HUDEP-2 (cell line): ENCODE measurements at regions not wholly inside any gene's neighbourhood (a gene's known extent, or its start where the extent isn't known, plus 50 kb on each side); places are given as distances from the start of the nearest gene placed in this dataset.
"Not testable (repeated sequence)": the region's sequence is repeated elsewhere in the genome, so short reads cannot be mapped to it uniquely, and the experiment has no call there.

ENCODE experiments used
- DNase-seq, 76 experiments: peaks; one replicate each; lab custom pipeline; 2025; ENCODE audit not compliant: unreplicated experiment in 76 of 76; lab: John Stamatoyannopoulos, UW

DNA sequence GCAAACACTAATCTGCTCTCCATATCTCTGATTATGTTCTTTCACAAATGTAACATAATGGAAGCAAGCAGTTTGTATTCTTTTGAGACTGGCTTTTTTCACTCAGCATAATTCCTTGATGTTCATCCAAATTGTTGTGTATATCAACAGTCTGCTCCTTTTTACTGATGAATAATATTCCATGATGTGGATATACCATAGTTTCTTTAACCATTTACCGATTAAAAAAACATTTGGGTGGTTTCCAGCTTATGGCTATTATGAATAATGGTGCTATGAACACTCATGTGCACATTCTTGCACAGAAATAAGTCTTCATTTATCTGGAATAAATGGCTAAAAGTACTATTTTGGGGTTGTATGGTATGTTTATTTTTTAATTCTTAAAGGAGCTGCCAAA, 708.9 kb downstream of the RFPL4B start:
- no peak for DNase-seq

DNA sequence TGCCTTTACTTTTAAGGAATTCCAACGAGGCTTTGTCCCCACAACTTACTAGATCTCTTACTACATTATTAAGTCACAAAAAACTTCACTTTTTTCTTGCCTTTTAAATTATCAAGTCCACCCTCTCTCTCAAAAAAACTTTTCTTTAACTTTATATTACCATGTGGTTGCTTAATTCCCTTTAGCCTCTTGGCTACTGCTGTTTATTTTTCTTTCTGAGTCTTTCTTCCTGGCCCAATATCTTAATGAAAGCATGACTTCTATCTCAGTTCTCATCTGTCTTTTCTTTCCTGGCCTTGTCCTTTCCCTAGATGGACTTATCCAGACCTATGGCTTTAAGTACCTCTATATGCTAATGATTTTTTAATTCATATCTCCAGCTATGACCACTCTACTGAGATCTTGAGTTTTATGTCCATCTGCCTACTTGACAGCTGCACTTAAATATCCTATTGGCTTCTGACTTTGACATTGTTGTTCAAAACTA, 710.5 kb downstream of the RFPL4B start:
- DNase-seq, result no peak

DNA sequence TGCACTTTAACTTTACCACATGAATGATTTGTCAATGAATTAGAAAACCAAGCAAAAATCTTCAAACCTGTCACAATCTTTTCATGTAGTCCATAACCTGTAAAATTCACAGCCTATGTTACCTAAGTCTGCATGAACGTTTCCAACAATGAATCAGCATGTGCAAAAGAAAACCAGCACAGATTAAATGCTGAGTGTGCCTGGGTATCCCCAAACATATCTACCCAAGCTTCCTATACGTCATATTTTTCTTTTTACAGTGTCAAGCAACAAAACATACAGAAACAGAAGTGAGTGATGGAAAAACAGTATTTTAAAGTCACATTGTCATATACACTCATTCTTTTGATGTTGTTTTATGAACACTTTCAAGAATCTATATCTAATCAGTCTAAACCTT, 713.5 kb downstream of the RFPL4B start:
- DNase-seq, result no peak

DNA sequence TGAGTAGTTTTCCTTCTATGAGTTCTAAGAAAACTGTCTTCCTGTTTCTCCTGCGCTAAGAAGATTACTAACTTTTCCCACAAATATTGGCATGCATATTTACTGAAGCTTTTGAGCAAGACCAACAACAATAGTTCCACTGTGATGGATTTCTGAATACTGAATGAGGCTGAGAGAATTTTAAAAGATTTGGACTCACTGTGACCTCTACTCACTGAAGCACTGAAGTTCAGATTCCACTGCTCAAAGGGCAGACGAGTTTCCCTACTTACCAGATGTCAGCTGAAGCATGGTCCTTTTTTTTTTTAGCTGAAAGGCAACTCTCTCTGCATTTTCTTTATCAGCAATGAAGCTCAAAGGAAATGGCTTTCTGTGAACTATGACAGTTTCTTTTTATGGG, 718.5 kb downstream of the RFPL4B start:
- no peak for DNase-seq

DNA sequence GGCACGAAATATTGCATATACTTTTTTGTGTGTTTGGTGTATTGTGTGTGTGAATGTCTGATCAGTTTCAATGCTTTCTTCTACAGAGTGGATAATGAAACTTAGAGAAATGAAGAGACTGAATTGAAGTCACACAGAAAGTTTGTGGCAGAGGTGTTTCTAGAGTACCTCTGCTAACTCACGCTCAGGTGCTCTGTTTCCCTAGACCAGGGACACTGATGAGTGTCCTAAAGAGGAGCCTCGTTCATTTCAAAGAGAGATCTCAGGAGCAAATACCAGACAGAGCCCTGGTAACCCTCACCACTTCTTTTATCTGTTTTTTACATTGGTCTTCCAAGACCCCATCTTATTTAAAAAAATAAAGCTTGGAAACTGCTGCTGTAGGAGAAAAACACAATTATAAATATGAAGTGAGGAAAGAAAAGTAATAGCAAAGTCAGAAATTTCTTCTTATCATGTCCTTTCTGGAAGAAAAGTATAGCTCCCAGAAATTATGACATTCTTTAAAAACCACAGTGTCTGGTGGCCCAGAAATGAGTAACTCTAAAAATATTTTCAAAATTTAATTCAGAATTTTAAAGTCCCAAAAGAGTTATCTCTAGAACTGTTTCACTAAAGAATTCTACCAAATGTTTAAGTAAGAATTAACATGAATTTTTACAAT, 720.6 kb downstream of the RFPL4B start:
- no peak for DNase-seq

DNA sequence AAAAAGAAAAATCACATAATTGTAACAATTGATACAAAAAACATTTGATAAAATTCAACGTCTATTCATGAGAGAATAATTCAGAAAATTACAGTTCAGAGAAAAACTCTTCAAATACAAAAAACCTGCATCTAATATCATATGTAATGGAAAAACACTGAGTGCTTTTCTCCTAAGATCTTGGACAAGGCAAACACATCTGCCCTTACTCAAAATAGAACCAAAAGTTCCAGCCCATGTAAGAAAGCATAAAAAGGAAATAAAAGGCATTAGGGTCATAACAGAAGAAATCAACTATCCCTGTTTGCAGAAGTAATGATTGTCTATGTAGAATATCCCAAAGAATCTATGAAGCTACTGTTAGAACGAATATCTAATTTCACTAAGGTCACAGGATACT, 721.4 kb downstream of the RFPL4B start:
- DNase-seq, result no peak

DNA sequence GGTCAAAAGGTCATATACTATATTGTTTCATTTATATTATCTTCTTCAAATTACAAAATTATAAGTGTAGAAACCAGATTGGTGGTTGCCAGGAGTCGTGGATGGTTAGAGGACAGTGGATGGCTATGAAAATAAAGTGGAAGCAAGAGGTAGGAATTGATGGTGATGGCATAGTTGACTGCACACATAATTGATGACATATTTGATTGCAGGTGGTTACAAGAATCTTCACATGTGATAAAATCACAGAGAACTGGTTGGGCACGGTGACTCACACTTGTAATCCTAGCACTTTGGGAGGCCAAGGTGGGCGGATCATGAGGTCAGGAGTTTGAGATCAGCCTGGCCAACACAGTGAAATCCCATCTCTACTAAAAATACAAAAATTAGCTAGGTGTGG, 723.6 kb downstream of the RFPL4B start:
- not testable (repeated sequence) for DNase-seq

DNA sequence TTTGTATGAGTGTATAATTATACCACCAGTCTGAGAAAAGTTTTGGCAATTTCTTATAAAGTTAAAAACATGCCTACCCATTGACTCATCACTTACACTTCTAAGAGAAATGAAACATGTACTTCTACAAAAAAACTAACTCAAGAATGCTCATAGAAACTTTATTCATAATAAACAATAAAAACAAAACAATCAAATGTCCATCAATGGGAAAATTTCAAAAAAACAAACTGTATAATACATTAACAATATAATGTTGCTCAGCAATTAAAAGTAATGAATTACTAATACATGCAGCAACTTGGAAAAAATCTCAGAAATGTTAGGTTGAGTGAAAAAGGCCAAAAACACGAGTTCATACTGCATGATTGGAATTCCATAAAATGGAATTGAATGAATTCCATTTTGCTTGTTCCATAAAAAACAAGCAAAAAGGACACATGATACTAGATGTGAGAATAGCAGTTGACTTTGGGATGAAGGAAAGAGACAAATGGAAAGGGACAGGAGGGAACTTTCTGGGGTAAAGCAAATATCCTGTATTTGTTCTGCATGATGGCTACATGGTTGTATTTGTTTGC, 726.6 kb downstream of the RFPL4B start:
- DNase-seq, result no peak

DNA sequence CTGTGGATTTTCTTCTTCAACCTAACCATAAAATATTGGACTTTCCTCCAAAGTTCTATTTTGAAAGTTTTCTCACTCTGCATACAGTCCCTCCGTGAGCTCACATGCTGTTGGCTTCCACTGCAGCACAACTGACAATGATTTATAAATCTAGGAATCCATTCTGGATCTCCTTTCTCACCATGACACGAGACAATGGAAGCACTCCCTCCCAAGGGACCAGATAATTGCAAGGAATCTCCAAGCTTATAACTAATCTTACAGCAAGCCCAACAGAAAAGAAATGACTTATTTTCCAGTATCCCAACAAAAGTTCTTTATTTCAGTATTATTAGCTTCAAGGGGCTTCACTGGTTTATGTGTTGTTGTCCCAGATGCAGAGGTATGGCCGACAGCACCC, 729.0 kb downstream of the RFPL4B start:
- no peak for DNase-seq

DNA sequence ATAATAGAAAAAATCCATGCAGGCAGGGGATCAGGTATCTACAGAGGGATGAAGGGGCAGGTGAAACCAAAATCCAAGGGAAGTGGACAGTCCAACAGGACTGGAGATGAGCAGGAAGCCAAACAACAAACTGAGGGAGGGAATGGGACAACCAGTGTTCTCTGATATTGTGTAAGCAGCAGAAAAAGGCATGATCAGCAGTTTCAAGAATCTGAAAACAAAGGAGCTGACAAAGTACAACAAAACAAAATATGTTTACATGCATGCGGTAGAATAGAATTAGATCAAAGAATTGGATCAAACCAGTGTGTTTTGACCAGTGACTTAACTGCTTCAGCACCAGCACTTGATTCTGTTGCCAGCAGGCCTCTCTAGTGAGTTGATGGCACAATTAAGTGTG, 729.7 kb downstream of the RFPL4B start:
- no peak for DNase-seq

DNA sequence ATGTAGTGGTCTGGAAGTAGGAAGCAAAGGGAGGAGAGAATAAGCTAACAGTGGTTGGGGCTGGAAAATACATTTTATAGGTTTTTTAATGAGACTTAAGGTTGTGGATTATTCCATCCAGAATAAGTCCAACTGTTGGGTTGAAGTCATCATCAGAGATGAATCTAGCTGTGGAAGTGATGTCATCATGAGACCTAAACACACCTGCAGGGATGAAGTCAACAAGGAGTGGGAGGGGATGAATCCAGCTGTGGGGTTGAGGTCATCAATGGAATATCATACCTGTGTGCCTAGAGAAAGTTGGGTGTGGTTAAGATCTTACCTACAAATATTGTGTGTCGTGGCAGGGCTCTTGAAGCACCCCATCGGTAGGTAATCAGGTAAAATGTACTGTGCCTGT, 730.7 kb downstream of the RFPL4B start:
- DNase-seq, result no peak

DNA sequence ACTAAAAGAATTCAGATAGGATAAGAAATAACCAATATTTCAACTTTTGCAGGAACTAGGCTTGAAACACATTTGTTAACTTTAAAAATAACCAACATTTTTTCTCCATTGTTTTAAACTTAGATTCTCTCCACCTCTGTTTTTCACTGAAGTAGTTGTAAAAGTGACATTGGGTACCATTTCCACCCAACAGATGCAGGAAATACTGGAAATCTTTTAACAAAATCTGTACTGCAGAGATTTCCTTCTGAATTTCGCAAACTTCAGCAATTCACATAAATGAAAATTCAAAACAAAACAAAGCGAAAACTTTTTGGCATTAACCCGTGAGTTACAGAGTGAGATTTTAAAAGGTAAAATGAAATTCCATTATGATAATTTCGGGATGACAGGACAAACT, 731.7 kb downstream of the RFPL4B start:
- no peak for DNase-seq

DNA sequence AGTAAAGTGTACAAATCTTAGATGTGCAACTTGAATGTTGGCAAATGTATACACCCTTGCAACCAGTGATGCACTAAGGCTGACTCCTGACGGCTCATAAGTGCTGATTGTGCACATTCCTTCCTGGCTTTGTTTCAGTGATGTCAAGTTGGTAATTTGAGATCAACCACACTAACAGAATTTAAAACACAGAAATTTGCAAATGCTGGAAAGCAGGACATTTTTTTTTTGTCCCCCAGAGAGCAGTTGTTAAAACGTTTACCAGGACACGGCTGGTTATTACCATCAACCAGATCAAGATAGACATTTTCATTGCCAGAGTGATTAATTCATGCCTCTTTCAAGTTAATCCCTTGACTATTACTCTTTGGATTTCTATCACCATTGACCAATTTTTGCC, 735.6 kb downstream of the RFPL4B start:
- no peak for DNase-seq

DNA sequence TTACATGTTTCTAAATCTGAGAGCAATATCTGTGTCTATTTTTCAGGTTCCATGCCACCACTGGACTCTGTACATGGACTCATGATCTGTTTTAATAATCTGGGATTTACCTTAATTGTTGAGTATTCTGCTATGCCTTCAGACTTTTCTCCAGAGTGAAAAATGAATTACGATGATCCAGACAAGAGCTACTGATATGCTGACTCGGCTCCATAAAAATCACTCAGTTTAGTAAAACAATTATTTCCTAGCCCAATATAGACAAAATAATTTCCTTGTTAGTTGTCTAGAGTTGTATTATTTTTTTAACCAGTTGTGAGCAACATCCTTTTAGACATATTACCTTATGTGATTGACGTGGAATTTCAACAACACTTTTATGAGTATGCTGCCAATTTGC, 736.8 kb downstream of the RFPL4B start:
- DNase-seq, result no peak

DNA sequence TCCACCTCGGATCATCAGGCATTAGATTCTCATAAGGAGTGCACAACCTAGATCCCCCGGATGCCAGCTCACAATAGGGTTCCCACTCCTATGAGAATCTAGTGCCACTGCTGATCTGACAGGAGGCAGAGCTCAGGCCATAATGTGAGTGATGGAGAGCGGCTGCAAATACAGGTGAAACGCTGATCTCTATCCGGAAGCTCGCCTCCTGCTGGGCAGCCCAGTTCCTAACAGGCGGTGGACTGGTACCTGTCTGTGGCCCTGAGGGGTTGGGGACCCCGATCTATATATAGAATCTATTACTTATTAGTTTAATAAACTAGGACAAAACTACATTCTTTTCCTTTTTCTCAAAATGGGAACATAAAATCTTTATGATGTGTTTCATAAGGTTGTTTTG, 741.9 kb downstream of the RFPL4B start:
- no peak for DNase-seq

DNA sequence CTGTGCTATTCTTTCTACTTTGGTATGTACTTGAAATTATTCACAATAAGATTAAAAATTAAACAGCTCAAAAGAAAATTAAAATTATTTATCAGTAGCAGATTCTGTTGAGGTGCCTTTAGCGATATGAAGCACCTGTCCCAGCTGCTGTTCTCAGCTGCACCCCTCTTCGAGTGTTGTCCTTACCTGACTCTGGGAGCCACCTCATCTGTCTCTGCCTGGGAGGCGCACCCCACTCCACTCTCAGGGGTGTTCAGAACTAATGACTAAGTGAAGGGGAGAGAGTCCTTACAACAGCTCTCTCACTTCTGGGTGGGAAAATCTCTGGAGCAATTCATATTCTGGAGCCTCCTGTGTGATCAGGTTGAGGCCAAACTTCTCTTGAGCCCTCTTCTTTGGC, 745.7 kb downstream of the RFPL4B start:
- no peak for DNase-seq

DNA sequence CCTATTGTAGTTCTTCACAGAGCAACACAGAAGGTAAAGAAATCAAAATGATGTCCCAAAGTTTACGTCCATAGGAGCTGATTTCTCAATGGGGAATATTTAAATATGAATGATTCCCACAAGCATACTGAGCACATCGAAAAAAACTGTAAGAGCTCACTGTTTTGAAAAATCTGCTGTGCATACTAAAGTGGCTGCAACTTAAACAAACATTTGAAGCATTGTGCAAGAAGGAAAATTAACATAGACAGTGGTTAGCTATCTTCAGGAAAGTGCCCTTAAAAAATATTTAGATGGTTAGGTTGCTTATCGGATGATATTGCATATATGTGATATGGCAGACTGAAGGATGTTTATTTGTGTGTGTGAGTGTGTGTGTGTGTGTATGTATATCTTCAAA, 747.6 kb downstream of the RFPL4B start:
- no peak for DNase-seq

DNA sequence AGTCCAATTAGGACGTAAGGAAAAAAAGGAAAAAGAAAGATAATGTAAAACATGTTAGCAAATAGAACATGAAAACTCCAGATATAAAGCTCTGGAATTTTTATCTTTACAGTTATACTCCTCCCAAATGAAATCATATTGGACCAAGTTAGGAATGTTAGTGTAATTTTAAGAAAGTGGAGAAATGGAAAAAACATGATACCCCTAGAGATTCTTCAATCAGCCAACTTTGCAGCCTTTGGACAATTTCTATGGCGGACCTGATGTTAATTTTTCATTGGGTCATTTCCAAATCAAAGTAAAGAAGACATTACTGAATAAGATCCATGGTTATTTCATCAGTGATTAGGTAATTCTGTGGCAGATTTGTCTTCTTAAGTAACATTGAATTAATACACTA, 748.7 kb downstream of the RFPL4B start:
- no peak for DNase-seq

DNA sequence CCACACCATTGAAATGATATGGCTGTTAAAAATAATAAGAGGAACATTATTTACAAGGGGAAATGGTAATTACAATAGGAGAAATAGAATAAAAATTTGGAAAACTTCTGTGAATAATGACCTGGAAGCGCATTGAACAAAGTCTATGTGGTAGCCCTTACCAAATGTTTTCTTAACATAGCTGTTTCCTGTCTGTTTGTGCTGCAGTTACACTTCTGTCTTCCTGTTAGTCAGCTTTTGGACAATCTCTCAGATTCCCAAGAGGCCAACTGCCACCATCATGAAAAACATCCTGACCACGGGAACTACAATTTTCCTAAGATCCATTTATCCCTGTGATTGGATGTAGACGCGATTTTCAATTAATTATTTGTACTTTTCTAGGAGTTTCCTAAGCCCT, 754.4 kb upstream of the MARCKS start:
- DNase-seq, result no peak

DNA sequence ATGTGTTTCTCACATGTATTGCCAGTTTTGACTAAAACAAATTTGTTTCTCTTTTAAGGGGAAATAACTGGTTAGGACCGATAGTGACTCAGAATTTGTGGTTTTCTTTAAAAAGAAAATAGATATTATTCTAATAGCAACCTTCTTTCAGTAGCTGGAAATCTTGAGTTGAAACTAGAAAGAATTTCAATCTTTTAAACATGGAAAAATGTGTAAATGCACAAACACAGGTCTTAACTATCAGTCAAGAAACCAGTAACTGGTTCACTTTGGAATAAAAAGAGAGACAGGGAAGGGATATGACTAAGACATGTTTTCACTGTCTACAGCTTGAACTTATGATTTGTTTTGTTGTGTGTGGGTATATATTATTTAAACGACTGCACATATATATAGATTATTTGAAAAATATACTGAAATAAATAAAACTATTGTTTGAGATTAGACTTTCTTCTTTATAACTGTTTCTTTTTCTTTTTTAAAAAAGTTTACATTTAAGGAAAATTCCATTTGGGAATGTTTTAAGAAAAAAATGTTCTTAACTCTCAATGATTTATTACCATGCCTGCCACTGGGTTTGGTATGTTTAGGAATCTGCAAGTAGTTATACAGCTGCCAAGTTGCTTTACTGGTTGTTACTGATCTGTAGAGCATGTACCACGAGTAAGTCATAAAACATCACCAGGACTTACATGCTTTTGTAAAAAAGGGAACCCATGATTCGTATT, 753.3 kb upstream of the MARCKS start:
- DNase-seq, result no peak

DNA sequence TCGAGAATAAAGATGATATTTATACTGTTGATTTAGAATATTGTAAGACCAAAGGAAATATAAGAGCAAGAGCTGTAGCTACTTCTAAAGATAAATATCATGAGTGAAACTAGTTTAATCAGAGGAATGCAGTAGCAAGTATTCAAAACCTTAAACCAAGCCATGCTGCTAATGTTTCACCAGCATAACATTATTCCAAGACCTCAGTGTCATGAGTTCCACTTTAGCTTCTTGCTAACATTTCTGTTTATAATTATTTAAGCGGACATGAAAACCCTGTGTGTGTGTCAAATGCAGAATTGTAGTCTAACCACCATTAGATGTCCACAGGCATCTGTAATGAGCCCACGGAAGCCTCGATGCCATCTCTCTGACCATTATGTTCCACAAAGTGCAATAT, 752.6 kb upstream of the MARCKS start:
- no peak for DNase-seq

DNA sequence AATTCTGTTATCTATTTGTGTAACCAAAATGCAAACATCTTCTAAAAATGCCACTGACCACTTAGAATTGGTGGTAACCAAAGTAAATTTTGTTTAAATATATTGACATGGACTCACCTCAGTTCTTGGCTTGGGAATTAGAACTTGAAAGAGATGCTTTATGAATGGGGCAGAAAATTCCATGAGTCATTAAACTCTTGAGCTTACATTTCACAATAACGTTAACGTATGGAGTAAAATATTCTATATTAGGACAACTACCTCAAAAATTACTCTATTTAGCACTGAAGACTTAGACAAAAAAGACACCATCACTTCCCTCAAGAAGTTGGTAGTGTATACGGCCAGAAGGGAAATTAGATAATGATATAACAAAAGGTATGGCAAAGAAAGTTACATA, 752.2 kb upstream of the MARCKS start:
- DNase-seq, result no peak
